SIG-M5 treated with dmso at 0.1 percent for 504 hours (cell line): ENCODE measurements at regions not wholly inside any gene's neighbourhood (a gene's known extent, or its start where the extent isn't known, plus 50 kb on each side); places are given as distances from the start of the nearest gene placed in this dataset.

Source experiments
- DNase-seq: peaks from one replicate; lab custom pipeline; 2025; ENCODE audit not compliant: unreplicated experiment; lab: John Stamatoyannopoulos, UW

DNA sequence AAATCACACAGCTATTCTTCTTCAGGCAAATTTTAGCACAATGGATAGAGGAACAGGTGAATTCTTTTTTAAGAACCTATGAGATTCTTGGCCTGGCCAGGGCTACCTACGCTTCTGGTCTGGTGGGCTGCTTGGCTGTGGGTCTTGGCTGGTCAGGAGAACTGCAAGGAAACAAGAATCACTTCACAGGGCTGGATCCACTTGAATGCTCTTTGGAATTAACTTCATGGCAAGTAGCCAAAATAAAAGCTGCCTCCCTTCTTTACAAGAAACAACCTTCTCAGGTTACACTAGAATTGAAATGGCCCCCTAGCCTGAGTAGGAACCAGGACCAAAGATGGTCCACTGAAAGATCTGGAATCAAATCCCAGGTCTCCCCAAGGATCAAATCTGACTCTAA is 519.1 kb downstream of the IQCM start:
- DNase-seq = no peak

DNA sequence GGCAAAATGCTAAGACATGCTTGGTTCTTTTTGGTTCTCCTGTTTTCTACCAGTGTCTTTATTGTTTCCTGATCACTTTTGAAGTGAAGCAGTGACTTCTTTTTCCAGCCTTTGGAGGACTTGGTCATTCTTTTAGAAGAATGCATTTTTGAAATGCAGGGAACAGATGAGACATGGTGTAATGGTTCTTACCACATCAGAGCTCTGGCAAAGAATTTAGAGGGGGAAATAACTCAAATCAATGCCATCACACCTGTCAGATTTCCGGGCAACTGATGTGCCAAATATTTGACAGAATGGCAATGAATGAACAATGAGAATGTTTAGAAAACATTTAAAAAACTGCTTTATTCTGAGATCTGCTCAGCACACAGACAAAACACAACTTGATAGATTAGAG is 519.6 kb downstream of the IQCM start:
- no peak for DNase-seq

DNA sequence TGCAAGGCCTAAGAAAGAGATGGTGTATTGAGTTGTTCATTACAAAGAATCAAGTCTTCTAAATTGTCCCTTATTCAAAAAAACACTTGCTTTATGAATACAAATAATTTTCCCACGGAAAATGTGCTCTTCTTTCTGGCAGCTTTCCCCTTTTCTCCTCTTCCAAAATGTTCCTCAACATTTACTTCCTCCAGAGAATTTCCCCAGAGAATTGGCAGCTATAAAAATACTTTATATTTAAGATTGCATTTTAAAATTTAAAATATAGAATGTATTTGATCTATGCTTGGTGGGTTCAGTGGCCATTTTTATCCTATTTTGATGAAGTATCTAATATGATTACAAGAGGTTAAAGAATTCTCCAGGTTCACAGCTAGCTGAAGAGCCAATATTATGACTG is 521.0 kb downstream of the IQCM start:
- no peak for DNase-seq

DNA sequence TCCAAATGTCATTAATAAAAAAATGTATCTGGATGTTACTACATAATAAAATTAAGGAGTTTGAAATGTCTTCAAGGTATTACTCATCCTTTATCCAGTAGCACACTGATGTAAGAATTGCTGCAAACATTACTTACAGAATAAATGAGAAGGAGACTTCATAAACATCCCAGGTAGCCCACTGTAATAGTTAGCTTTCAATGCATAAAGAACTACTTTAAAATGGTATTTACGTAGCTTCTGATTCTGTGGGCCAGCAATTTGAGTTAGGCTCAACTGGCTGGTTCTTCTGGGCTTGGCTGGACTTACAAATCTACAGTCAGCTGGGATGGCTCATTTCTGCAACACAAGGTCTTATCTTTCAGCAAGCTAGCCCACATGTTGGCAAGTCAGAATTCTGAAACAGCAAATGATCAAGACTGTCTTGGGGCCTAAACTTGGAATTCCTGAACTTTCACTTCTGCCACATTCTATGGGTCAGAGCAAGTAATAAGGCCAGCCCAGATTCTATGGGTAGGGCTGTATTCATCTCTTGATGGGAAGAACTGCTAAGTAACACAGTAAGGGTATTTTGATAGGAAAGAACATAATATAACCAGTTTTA is 522.5 kb downstream of the IQCM start:
- DNase-seq = no peak

DNA sequence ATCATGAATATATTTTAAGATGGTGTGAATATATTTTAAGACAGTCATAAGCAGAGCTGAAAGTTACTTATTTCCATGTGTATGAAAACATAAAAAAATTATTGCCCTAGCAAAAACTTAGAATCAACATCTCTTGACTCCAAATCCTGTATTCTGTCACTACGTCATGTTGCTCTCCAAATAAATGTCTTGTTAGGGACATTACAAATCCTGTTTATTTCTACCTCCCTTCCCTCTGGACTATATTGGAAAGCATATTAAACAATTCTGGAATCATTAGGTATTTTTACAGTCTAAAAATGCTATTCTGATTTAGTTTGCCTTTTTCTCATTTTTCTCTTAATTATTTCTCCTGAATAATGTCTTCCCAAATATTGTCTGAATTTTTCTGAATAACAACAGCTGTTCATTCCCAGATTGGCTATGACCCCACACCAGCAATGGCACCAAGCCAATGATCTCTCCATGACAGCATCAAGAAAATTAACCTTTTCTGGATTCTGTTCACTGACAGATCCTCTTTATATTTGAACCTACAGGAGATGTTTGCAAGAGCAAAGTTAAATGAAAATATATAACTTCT is 523.1 kb downstream of the IQCM start:
- DNase-seq = no peak

DNA sequence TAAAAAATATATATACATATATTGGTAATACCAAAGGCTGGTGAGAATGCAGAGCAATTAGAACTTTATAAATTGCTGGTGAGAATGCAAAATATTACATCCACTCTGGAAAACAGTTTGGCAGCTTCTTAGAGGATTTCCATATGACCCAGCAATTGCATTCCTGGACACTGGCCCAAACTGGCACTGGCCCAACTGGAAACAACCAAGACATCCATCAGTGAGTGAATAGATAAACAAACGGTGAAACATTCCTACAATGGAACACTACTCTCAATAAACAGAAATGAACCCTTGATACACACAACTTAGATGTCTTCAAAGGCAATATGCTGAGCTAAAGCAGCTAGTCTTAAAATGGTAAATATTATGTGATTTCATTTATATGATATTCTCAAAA is 524.2 kb downstream of the IQCM start:
- DNase-seq = no peak

DNA sequence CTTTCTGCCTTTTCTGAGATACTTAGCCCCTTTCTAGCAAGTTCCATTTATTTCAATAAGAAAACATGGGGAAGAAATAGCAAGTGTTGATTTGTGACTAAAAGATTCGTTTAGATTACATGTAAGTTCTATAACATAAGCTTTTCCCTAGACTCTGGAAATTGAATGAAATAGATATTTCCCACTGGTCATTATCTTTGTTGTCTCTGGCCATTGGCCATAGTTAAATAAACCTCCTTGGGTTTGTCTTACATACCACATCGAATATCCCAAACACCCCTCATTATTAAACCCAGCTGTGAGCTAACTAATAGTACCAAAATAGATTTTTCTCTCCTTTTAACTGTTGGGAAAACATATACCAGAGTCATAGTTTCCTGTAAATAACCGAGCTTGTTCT is 534.8 kb downstream of the IQCM start:
- no peak for DNase-seq

DNA sequence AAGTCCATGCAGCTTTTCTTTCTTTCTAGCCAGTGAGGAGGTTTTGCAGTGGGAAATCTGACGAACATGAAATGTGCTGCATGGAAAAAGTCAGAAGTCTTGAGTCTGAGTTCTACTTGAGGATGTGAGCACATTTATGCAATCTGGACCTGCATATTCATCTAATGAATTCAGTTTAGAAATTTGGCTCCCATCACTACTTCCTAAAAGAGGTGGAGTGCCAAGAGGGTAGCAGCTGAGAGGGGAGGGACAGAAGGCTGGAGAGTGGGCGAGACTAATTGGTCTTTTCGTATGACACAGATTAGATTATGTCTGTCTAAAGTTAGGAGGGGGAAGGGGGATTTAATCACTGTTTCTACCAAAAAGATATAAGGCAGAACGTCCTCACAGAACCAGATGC is 535.9 kb downstream of the IQCM start:
- no peak for DNase-seq

DNA sequence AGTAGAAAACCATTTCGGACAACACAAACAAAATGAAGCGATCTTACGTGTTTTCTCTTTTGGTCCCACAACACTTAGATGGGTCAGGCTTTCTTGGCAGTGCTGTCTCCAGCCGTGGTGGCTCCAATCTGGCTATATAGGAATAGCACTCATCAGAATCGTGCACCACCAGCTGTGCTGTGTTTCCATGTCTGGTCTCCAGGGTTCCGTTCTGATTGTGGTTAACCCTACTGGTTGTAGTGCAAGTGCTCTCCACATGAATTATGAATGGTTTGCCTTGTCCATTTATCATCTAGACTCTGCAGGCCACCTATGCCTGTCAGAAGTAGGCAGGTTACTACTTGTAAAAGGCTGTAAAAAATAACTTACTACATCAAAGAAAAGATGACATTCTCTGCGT is 536.3 kb downstream of the IQCM start:
- no peak for DNase-seq

DNA sequence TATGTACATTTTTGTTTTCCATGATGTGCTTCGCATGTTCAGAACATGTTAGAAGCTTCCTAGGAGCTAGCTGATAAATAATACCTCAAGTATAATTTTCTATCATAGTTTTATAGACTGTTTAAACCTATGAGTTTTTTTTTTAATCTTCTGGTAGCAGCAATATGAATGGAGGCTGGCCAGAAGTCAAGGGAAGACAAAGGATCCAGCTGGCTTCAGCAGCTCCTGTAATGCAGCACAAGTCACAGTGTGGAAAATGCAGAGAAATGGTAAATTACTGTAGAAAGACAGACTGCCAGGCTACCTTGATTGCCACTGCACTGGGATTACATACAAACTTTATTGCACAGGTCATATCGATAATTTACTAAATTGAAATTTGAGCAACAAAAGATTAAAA is 537.9 kb downstream of the IQCM start:
- no peak for DNase-seq

DNA sequence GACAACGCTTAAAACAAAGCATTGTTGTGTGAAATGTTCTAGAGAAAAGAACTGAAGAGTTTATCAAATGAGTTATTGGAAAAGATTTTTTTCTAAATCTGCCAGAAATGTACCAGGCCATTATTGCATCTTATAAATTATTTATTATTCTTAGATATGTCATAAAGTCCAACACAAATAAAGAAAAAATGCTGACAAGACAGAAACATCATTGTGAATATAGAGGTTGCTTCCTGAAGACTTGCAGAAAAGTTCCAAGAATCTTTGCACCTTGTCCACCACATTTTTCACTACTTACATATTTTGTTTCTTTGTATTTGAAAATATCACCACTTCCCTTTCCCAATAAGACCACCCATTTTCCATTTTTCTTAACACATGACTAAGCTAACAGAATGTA is 545.8 kb downstream of the IQCM start:
- no peak for DNase-seq

DNA sequence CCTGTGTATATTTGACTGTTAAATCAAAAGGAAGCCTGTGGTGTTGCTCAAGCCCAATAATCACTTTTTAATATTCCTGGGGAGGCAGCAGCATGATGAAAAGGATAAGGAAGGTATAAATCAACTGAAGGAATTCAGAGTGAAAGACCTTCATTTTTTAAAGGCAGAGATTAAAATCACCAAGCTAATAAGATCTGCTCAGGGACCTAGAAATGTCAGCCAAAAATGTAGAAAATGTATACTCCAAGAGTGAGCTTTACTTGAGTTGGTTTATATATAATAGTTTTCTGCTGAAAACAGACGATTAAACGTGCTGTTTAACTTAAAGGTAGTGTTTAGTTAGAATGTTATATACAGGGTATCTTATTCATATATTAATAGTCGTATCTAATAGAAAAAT is 549.3 kb downstream of the IQCM start:
- no peak for DNase-seq

DNA sequence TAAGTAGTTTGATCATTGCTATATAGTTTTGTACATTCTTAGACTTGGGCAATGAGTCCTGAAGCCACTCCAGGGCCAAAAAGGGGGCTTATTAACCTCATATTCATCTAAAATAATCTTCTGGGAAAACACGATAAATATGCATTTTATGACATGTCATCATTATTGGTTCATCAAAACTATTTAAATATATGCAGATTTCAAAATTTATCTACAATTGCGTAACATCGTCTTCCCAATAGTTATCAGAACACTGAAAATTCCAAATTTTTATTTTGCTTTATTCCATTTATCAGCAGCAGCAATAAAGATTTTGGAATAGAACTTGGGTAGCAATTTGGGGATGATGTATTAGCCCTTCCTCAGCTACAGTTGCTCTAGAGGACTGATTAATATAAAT is 550.0 kb downstream of the IQCM start:
- DNase-seq = no peak

DNA sequence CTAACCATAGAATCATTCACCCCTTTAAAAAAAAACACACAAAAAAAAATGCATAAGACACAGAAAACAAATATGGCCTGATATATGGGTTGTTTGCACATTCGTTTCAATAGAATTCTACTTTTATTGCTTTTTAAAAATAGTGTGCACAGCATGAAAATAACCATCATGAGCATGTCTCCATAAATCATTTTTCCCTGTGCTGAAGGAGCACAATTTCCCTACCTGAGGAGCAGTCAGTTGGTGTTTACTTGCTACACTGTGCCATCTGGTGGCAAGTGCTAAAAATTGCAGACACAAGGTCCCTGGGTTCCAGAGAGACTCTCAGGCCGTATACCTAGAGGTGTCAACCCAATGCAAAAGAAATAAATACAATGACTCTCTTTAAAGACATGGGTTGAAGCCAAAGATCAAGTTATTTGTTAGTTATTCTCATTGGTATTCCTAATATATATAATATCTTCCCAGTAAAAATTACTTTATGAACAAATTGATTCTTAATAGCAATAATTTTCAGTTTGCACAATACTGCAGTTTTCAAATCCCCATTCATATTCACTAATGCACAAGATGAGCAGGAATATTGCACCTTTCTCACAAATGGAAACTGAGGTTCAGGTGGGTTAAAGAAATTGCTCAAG is 551.4 kb downstream of the IQCM start:
- peak; percentile 54 for DNase-seq

DNA sequence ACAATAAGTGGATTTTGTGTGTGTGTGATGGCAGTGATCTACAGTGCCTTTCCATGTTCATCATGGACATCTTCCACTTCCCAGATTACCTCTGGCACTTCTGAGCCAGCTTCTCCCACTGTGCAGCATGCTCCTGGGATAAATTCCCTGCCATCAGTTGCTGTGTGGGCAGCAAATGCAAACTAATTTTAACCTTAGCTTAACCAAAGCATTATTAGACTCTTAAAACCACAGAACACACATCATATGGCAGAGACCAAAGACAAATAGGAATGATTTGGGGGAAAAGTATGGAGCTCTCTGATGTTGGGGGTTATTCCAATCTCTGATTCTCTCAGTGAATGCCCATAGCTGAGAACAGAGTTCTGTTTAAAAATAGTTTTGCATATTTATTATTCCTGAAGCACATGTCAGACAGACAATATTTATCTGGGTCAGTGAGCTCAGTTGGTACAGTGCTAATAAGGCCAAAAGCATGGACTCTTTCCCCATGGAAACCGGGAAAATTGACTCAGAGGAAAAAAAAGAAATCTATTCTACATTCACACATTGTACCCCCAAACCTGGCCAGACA is 567.4 kb downstream of the IQCM start:
- DNase-seq = no peak

DNA sequence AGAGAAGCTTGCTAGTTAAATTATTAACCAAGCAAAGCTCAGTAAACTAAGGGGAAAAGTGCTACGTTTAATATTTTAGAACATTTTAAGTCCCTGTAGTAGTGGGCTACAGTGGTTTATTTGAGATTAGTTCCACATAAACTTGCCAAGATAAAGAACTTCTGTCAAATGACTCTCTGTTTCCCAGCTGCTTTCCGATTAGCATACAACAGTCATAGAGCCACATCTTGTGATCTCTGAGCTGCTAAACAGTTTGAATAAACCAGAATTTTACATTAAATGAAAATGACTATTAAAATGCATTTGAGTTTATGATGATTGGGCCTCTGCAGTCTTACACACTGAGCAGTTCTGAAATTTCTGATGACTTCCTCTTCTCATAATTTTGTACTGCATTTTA is 568.5 kb downstream of the IQCM start:
- no peak for DNase-seq

DNA sequence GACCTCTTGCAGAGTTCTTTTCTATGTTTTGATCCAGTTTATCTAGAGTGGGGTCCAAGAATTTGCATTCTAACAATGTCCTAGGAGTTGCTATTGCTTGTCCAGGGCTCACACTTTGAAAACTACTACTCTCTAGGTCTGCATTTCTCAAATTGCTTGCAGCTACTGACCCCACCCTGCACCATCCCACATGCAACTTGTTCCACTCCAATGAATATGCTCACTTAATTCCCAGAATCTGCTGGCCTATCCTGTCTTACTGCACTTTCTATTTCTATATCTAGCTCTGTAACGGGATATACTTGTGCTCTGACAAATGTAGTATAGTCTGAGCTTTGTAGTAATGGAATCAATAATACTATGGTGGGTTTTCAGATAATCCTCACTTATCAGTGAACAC is 570.3 kb downstream of the IQCM start:
- DNase-seq = no peak

DNA sequence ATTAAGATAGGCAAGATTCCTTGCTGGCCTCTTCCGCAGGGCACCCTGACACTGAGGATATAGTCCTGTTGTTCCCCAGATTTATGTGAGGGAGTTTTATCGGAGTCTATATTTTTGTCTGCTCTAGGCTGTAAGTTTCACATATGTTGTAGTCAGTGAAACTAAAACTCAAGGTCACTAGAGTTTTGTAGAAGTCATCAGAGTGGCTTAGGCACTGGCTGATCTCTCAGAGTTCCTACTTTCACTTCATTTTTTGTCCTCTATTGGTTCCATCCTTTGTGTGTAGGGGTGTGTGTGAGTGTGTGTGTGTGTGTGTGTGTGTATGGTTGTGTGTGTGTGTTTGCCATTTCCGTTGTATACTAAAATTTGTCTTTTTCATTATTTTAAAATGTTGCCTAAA is 577.5 kb downstream of the IQCM start:
- DNase-seq = no peak

DNA sequence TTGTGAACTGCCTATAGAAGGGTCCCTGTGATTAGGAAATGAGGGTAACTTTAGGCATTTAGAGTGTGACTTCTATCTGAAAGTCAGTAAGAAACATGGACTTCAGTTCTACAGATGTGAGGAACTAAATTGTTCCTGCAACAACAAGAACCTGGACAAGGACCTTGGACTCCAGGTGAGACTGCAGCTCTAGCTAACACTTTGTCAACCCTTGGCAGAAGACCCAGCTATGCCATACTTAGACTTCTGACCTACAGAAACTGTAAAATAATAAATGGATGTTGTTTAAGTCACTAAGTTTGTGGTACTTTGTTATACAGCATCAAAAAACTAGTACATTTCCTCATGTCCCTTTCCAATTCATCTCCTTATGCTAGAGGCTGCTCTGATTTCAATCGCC is 580.8 kb downstream of the IQCM start:
- no peak for DNase-seq

DNA sequence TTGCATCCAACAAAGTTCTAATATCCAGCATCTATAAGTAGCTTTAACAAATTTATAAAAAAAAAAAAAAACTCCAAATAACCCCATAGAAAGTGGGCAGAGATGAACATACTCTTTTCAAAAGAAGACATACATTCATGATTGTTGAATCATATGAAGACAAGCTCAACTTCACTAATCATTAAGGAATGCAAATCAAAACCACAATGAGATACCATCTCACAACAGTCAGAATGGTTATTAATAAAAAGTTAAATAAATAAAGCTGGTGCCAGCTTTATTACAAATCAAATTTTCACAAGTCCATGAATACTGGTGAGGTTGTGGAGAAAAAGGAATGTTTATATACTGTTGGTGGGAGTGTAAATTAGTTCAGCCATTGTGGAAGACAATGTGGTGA is 592.0 kb downstream of the IQCM start:
- no peak for DNase-seq

DNA sequence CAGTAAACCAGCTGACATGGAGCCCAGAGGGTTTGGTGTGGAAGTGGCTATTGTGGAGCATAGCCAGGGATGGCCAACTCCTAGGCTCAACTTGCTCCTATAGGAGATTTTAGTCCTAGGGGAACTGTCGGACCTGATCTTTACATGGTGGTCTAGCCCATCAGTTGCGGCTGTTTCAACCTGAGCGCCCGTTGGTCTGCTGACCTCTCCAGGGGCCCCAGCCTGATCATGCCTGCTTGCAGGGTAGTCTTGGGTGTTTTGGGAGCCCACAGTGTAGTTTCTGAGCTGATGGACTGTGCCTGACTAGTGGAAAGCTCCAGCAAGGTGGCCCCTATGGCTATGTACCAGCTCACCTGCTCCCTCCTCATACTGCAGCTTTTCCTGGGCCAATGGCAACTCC is 597.0 kb downstream of the IQCM start:
- DNase-seq = no peak

DNA sequence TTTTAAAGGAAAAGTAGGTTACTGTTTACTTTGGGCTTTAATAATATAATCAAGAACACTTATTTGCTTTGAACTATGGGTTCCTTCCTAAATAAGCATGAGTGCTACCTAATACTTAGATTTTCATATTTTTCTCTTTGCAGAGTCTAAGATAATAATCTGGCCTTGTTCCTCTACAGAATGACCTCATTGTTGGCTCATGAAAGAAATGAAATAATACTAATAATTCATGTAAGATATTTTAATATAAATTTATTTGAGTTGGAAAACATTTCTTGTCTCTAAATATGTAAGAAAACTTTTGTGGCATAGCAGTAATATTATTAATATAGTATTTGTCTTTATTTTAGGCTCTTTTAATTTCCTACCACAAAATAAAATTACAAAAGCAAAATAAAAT is 601.3 kb downstream of the IQCM start:
- no peak for DNase-seq

DNA sequence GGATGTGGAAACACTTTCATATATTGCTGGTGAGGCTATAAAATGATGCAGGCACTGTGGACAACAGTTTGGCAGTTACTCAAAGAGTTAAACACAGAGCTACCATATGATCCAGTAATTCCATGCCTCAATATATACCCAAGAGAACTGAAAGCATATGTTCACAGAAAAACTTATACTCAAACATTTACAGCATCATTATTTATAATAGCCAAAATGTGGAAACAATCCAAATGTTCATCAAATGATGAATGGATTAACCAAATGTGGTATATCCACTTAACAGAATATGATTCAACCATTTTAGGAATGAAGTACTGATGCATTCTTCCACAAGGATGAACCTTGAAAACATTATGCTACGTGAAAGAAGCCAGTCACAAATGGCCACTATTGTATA is 603.8 kb downstream of the IQCM start:
- DNase-seq = no peak
